ENCODE measurements at regions not wholly inside any gene's neighbourhood (a gene's known extent, or its start where the extent isn't known, plus 50 kb on each side); places are given as distances from the start of the nearest gene placed in this dataset.

- Histone ChIP-seq H3K27ac (ENCODE audit: insufficient read depth, low read depth, low read length) (no peak overlapping the region), H3K9me3 (replicated peaks; ENCODE audit: control insufficient read depth, insufficient read depth, low read length) (no peaks in the 10 kb centered on the region), H4K20me1 (replicated peaks; ENCODE audit: control insufficient read depth, extremely low read depth, insufficient read depth, low read length) (no peaks in the 10 kb centered on the region), H2AFZ (ENCODE audit: low read depth, low read length) (no peak overlapping the region), H3K27me3 (ENCODE audit: control insufficient read depth in 2 of 2, insufficient read depth in 2 of 2, low read length in 2 of 2) (peaks cover 2 to 11% of the 10 kb centered on the region in 2 experiments), H3K4me3 (replicated peaks in 1 of 3; ENCODE audit: insufficient read depth in 1 of 3, low read depth in 1 of 3, low read length in 3 of 3) (no peak overlapping the region), H3K36me3 (ENCODE audit: control insufficient read depth in 2 of 2, extremely low read depth in 1 of 2, insufficient read depth in 2 of 2, low read length in 2 of 2) (no peaks in the 10 kb centered on the region), H3K4me1 (ENCODE audit: control insufficient read depth, extremely low read depth, insufficient read depth, low read length) (no peaks in the 10 kb centered on the region), H3K9me1 (replicated peaks; ENCODE audit: control insufficient read depth, extremely low read depth, insufficient read depth, low read length) (no peaks in the 10 kb centered on the region), H3K4me2 (ENCODE audit: insufficient read depth, low read length) (no peak overlapping the region), H3K9ac (replicated peaks; ENCODE audit: extremely low read depth, insufficient read depth, low read length) (no peak overlapping the region), H3K79me2 (ENCODE audit: control insufficient read depth, insufficient read depth, low read length) (no peaks in the 10 kb centered on the region)
- no peak for FAIRE-seq
- no TSS peak for BruUV-seq (replicated peaks)
- dilution Hi-C loops (cut with MboI; ENCODE audit: extremely low pct_ligation_motif_present, low sequenced_read_pairs) (no loop called here), intact Hi-C loops (cut with micrococcal nuclease) (no loop called here)
- DNase-seq (ENCODE audit: low read depth, low spot score): no peak
- TF ChIP-seq GATA2 (IDR thresholded peaks at IDR 0.05; ENCODE audit: insufficient read depth, insufficient read length, low read depth, low read length) (no peak), FOS (IDR thresholded peaks at IDR 0.05; ENCODE audit: borderline replicate concordance, insufficient read depth, low read length) (no peak), MYC (IDR thresholded peaks at IDR 0.05; ENCODE audit: low read depth, low read length) (no peak), POLR2AphosphoS5 (IDR thresholded peaks at IDR 0.05; ENCODE audit: insufficient read depth, low read depth, low read length) (no peak), POLR2A (IDR thresholded peaks at IDR 0.05; ENCODE audit: low read depth, low read length) (no peak), EZH2 (IDR thresholded peaks at IDR 0.05; ENCODE audit: borderline replicate concordance, low read depth, low read length, severe bottlenecking) (no peak), CTCF (IDR thresholded peaks at IDR 0.05; ENCODE audit: extremely low read depth in 1 of 2, insufficient read depth in 1 of 2, low read depth in 1 of 2, low read length in 2 of 2) (no peak), MAX (IDR thresholded peaks at IDR 0.05; ENCODE audit: insufficient read depth, insufficient read length) (no peak), JUN (IDR thresholded peaks at IDR 0.05; ENCODE audit: borderline replicate concordance, insufficient read depth, insufficient read length, low read depth) (no peak)
- POLR2A ChIA-PET: no interaction called here
- CTCF ChIA-PET: no interaction called here
Observed at GRCh38 chr11:46222490-46223251, 54.8 kb upstream of the CREB3L1 start.

Measured in endothelial cell of umbilical vein (primary cell).